Occipital lobe (tissue), 1 donor: ENCODE measurements at regions not wholly inside any gene's neighbourhood (a gene's known extent, or its start where the extent isn't known, plus 50 kb on each side); places are given as distances from the start of the nearest gene placed in this dataset.

Experiments used
- DNase-seq: peaks from one replicate; lab custom pipeline; 2025; lab: John Stamatoyannopoulos, UW

DNA sequence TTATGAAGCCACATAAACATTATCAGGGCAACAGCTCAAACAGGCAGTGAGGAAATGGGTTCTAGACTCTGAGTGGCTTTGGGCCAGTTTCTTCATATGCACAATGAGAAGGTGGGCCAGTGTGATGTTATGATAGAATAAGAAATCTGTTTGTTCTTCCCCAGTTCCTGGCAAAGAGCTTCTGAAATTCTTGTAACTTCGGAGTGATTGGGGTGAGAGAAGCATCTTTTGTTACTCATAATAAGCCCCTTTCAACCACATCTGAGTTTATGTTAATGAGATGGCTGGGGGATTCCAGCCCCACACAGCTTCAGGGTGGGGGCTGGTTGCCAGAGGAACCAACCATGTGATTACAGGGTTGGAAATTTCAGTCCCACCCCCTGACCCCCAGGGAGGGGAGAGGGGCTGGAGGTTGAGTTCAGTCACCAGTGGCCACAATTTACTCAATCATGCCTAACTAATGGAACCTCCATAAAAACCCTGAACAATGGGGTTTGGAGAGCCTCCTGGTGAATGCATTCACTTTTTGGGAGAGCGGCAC lies 57.0 kb upstream of the FRMD4B start:
- DNase-seq: no peak

DNA sequence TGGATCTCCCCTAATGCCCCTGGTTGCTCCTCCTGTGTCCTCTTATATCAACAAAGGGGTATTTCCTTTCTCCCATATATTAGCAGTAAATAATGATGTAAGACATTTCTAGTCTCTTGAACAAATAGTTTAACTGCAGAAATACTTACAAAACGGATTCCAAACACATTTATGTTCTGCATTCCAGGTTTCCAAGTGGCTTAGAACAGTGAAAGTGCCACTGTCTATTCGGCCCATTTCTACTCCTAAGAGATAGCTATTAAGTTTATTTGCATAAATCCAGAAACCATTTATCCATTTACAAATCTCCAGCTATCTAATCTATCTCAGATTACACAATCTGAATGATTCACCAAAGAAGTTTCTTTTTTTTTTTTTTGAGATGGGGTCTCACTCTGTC lies 55.8 kb upstream of the FRMD4B start:
- no peak for DNase-seq

DNA sequence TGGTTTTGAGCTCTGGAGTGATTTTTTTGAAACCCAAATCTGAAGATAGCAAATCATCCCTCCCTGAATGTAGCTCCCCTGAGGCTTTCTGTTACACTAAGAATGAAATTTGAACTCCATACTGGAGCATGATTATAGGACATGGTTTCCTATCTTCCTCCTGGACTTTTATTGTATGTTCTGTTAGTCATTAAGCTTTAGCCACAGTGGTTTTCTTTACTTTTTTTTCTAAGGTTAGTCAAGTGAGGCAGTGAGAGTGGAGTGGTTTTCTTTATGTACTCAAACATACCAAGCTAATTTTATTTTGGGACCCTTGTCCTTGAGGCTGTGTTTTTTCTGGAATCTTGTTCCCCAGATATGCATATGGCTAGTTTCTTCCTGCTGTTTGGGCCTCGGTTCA lies 55.2 kb upstream of the FRMD4B start:
- DNase-seq: no peak

DNA sequence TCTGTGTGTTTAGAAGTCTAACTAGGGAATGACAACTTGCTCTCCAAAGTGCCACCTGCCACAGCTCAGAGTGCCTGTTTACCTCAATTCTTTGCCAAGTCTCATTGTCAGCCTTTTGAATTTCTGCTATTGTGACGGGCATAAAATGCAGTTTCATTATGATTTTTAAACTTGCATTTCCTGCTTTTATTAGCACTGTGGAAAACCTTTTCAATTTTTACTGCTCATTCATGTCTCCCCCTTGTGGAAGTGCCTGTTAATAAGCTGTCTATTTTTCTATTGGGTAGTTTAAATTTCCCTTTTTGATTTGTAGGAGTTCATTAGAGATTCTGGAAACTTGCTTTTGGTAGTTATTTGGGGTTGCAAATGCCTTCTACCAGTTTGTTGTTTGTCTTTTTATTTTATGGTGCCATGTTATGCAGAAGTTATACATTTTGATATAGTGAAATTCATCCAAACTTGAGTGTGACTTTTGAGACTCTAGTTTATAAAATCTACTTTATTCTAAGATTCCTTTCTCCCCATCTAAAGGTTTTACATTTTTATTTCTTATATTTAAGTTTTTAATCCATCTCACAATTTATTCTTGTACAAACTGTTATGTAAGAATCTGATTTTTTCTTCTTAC lies 53.9 kb upstream of the FRMD4B start:
- no peak for DNase-seq

DNA sequence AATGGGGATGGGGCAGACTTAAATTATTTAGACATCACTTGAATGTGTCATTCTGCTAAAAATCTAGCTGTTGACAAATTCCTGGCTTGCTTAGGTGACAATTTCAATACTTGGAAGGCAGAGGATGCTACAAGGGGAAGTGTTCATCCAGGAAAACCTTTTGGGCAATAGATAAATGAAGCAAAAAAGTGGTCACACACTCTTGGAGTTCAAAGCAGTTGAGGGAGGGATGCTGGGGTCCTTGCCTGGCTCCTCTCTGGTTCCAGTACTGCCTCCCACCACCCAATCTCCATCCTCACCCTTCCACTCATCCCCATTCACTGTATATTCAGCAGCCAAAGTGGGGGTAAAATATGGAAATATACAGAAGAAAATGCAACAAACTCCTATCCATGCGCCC lies 52.6 kb upstream of the FRMD4B start:
- no peak for DNase-seq

DNA sequence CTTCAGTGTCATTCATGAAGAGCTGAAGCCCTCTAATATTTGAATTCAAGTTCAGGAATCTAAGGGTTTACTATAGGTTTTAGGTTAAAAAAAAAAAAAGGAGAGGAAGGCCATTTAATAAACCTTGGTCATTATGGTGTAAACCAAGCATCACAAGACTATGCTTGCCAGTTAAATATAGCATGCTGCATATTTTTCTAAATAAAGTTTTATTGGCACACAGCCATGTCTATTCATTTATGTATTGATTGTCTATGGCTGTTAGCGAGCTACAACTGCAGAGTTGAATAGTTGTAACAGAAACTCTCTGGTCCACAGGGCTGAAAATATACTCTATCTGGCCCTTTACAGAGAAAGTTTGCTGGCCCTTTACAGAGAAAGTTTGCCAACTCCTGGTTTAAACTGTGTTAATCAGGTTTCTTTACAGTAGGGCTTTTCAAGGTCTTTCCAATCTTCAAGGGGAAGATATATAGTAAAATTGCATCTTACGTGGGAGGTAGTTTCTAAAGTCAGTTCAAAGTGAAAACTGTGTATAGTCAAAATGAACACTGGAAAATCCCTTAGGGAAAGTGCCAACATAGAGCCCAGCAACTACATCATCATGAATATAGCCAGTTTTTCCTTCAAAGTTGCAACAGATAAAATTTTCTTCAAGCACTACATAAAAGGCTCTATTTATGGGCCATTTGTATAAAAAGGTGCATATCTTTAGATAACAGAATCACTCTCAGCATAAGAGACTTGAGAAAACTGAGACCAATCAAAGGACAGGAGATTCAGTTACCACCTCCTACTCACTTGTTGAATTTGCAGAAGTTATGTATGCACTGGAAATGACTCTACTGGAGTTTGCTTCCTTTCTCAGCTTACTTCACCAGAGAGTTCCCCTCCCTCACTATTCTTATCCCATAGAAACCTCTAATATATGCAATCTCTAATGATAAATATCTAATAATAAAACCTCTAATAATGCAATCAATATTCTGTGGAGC lies 49.7 kb upstream of the FRMD4B start:
- DNase-seq: no peak
